Stimulated activated CD8-positive, alpha-beta memory T cell treated with anti-CD3 and anti-CD28 coated beads, Interleukin-15, amount 100 ng/mL, for 1 hour (primary cell): ENCODE measurements at regions not wholly inside any gene's neighbourhood (a gene's known extent, or its start where the extent isn't known, plus 50 kb on each side); places are given as distances from the start of the nearest gene placed in this dataset.
"Not testable (repeated sequence)": the region's sequence is repeated elsewhere in the genome, so short reads cannot be mapped to it uniquely, and the experiment has no call there.

Experiments used
- DNase-seq: peaks from one replicate; pipeline ENCODE4 v3.0.0-alpha.2; 2020; ENCODE audit warnings: low read depth

- DNase-seq = no peak
Measured at GRCh38 chrX:39402158-39402557, 600.9 kb downstream of the MID1IP1 start.

GRCh38 chrX:39406799-39407198 is 605.5 kb downstream of the MID1IP1 start:
- no peak for DNase-seq

- no peak for DNase-seq
Measured at GRCh38 chrX:39409246-39409917, 608.1 kb downstream of the MID1IP1 start.

GRCh38 chrX:39414290-39414854 is 613.1 kb downstream of the MID1IP1 start:
- no peak for DNase-seq

GRCh38 chrX:39416547-39417260 is 615.4 kb downstream of the MID1IP1 start:
- no peak for DNase-seq

GRCh38 chrX:39418254-39418704 is 617.0 kb downstream of the MID1IP1 start:
- DNase-seq = no peak

GRCh38 chrX:39418731-39419638 is 617.7 kb downstream of the MID1IP1 start:
- DNase-seq = no peak

- no peak for DNase-seq
Measured at GRCh38 chrX:39421006-39421405, 619.7 kb downstream of the MID1IP1 start.

- DNase-seq = no peak
Measured at GRCh38 chrX:39425124-39425806, 624.0 kb downstream of the MID1IP1 start.

- no peak for DNase-seq
Measured at GRCh38 chrX:39426101-39426500, 624.8 kb downstream of the MID1IP1 start.

- no peak for DNase-seq
Measured at GRCh38 chrX:39427492-39427891, 626.2 kb downstream of the MID1IP1 start.

GRCh38 chrX:39427906-39428305 is 626.6 kb downstream of the MID1IP1 start:
- no peak for DNase-seq

- DNase-seq = no peak
Measured at GRCh38 chrX:39430551-39430950, 629.3 kb downstream of the MID1IP1 start.

GRCh38 chrX:39431893-39432292 is 630.6 kb downstream of the MID1IP1 start:
- no peak for DNase-seq

GRCh38 chrX:39434671-39435070 is 633.4 kb downstream of the MID1IP1 start:
- not testable (repeated sequence) for DNase-seq

- DNase-seq = not testable (repeated sequence)
Measured at GRCh38 chrX:39436538-39436937, 635.3 kb downstream of the MID1IP1 start.

GRCh38 chrX:39437670-39438441 is 636.6 kb downstream of the MID1IP1 start:
- DNase-seq = no peak

- DNase-seq = no peak
Measured at GRCh38 chrX:39438603-39439602, 637.6 kb downstream of the MID1IP1 start.
